ENCODE measurements at regions not wholly inside any gene's neighbourhood (a gene's known extent, or its start where the extent isn't known, plus 50 kb on each side); places are given as distances from the start of the nearest gene placed in this dataset.

DNA sequence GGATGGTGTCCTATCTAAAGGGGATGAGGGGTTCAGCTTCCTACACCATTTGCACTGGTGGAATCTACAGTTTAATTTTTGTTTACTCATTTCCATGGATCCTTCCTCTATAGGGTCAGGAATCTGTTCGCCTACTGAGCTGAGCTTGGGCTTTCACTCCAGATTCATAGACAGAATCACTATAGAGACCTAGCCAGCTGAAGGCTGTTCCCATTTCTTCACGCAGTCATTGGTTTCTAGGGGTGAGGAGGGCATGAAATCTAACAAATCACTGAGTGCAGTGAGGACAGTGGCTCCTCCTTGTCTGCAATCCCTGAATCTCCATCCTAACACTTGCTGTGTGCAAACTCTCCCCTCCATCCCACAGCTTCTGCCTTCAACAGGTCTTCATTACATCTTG lies 578.5 kb downstream of the TSN start:
- TF ChIP-seq, protein P1, sequence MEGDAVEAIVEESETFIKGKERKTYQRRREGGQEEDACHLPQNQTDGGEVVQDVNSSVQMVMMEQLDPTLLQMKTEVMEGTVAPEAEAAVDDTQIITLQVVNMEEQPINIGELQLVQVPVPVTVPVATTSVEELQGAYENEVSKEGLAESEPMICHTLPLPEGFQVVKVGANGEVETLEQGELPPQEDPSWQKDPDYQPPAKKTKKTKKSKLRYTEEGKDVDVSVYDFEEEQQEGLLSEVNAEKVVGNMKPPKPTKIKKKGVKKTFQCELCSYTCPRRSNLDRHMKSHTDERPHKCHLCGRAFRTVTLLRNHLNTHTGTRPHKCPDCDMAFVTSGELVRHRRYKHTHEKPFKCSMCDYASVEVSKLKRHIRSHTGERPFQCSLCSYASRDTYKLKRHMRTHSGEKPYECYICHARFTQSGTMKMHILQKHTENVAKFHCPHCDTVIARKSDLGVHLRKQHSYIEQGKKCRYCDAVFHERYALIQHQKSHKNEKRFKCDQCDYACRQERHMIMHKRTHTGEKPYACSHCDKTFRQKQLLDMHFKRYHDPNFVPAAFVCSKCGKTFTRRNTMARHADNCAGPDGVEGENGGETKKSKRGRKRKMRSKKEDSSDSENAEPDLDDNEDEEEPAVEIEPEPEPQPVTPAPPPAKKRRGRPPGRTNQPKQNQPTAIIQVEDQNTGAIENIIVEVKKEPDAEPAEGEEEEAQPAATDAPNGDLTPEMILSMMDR (IDR thresholded peaks at IDR 0.05), result no peak
- TF ChIP-seq POLR2AphosphoS5 (IDR thresholded peaks at IDR 0.05), result no peak
- no peak for TF ChIP-seq POLR2A (IDR thresholded peaks at IDR 0.05)
- TF ChIP-seq EP300 (IDR thresholded peaks at IDR 0.05), result no peak
